IMR-90 (cell line): ENCODE measurements at regions not wholly inside any gene's neighbourhood (a gene's known extent, or its start where the extent isn't known, plus 50 kb on each side); places are given as distances from the start of the nearest gene placed in this dataset.

Source experiments
- BHLHE40 ChIP-seq: fragments of 150-350 bp; IDR thresholded peaks from 2 replicates; pipeline ENCODE4 v1.6.1; 2016; ENCODE audit warnings: mild to moderate bottlenecking, low read depth, low read length
- CEBPB ChIP-seq: IDR thresholded peaks from 2 replicates; pipeline ENCODE4 v1.6.1; 2012; ENCODE audit warnings: low read depth, low read length, improper control_type of control experiment
- CHD1 ChIP-seq: IDR thresholded peaks from 2 replicates; pipeline ENCODE4 v1.6.1; 2012; ENCODE audit warnings: low read depth, low read length, improper control_type of control experiment
- FOS ChIP-seq: fragments of 150-350 bp; IDR thresholded peaks from 2 replicates; pipeline ENCODE4 v1.6.1; 2016; ENCODE audit warnings: low read depth, low read length
- MXI1 ChIP-seq: IDR thresholded peaks from 2 replicates; pipeline ENCODE4 v1.6.1; 2012; ENCODE audit warnings: low read depth, mild to moderate bottlenecking, low read length, moderate library complexity, borderline replicate concordance
- NFE2L2 ChIP-seq: fragments of 150-350 bp; IDR thresholded peaks from 2 replicates; pipeline ENCODE4 v1.6.1; 2016; ENCODE audit warnings: low read depth, mild to moderate bottlenecking, low read length
- POLR2A ChIP-seq: IDR thresholded peaks from 2 replicates; pipeline ENCODE4 v1.6.1; 2012; ENCODE audit warnings: mild to moderate bottlenecking, low read depth, low read length
- RAD21 ChIP-seq: IDR thresholded peaks from 2 replicates; pipeline ENCODE4 v1.6.1; 2012; ENCODE audit warnings: low read length, improper control_type of control experiment
- RCOR1 ChIP-seq: IDR thresholded peaks from 2 replicates; pipeline ENCODE4 v1.6.1; 2012; ENCODE audit warnings: mild to moderate bottlenecking, low read length, improper control_type of control experiment; ENCODE audit not compliant: insufficient replicate concordance
- RFX5 ChIP-seq: IDR thresholded peaks from 2 replicates; pipeline ENCODE4 v1.8.0; 2012; ENCODE audit warnings: low read depth, mild to moderate bottlenecking, low read length, moderate library complexity
- SMC3 ChIP-seq: fragments of 150-350 bp; IDR thresholded peaks from 2 replicates; pipeline ENCODE4 v1.6.1; 2016; ENCODE audit warnings: low read depth, mild to moderate bottlenecking, antibody characterized with exemption, low read length, moderate library complexity
- TF ChIP-seq, protein P1 (sequence below): conservative IDR thresholded peaks from 2 replicates; pipeline ENCODE4 v1.5.1; 2012; ENCODE audit warnings: mild to moderate bottlenecking, low read depth, low read length, improper control_type of control experiment
- TF ChIP-seq, protein P2 (sequence below): fragments of 150-350 bp; IDR thresholded peaks from 2 replicates; pipeline ENCODE4 v1.6.1; 2017; ENCODE audit warnings: mild to moderate bottlenecking, antibody characterized with exemption, low read length, low read depth
- TF ChIP-seq, protein P3 (sequence below): fragments of 150-350 bp; IDR thresholded peaks from 2 replicates; pipeline ENCODE4 v1.6.1; 2016; ENCODE audit warnings: low read depth, mild to moderate bottlenecking, low read length, moderate library complexity, borderline replicate concordance

DNA sequence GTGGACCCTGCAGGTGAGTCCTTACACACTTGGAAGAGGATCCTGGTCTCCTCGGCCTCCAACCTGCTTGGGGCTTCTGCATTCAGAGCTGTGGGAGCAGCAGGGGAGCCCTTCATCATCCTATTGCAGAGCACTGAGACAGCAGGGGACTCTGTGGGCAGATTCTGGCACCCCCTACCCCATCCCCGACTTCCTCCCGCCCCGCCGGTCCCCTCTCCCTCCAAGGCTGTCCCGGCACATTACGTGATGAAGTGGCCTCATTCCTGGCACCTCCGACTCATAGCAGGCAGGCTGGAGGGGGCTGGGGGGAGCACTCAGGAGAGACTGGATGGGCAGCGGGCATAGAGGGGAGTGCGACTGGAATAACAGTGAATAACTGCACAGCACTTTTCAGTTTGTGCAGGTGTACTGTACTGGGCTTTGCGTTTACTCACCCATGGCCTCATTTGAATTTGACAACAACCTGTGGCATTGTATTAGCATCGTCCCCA lies 394.1 kb downstream of the MATN1 start:
- TF ChIP-seq, protein P1, sequence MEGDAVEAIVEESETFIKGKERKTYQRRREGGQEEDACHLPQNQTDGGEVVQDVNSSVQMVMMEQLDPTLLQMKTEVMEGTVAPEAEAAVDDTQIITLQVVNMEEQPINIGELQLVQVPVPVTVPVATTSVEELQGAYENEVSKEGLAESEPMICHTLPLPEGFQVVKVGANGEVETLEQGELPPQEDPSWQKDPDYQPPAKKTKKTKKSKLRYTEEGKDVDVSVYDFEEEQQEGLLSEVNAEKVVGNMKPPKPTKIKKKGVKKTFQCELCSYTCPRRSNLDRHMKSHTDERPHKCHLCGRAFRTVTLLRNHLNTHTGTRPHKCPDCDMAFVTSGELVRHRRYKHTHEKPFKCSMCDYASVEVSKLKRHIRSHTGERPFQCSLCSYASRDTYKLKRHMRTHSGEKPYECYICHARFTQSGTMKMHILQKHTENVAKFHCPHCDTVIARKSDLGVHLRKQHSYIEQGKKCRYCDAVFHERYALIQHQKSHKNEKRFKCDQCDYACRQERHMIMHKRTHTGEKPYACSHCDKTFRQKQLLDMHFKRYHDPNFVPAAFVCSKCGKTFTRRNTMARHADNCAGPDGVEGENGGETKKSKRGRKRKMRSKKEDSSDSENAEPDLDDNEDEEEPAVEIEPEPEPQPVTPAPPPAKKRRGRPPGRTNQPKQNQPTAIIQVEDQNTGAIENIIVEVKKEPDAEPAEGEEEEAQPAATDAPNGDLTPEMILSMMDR, result no peak
- TF ChIP-seq RFX5 (no peak), POLR2A (no peak), NFE2L2 (no peak), RAD21 (no peak), SMC3 (no peak), CEBPB (no peak), FOS (no peak), RCOR1 (no peak), MXI1 (no peak), BHLHE40 (no peak), CHD1 (no peak)
- TF ChIP-seq, protein P2, sequence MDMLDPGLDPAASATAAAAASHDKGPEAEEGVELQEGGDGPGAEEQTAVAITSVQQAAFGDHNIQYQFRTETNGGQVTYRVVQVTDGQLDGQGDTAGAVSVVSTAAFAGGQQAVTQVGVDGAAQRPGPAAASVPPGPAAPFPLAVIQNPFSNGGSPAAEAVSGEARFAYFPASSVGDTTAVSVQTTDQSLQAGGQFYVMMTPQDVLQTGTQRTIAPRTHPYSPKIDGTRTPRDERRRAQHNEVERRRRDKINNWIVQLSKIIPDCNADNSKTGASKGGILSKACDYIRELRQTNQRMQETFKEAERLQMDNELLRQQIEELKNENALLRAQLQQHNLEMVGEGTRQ, result no peak
- TF ChIP-seq, protein P3, sequence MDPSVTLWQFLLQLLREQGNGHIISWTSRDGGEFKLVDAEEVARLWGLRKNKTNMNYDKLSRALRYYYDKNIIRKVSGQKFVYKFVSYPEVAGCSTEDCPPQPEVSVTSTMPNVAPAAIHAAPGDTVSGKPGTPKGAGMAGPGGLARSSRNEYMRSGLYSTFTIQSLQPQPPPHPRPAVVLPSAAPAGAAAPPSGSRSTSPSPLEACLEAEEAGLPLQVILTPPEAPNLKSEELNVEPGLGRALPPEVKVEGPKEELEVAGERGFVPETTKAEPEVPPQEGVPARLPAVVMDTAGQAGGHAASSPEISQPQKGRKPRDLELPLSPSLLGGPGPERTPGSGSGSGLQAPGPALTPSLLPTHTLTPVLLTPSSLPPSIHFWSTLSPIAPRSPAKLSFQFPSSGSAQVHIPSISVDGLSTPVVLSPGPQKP, result no peak
